HCEC 1CT (cell line): ENCODE measurements at regions not wholly inside any gene's neighbourhood (a gene's known extent, or its start where the extent isn't known, plus 50 kb on each side); places are given as distances from the start of the nearest gene placed in this dataset.

Experiments
- DNase-seq: peaks from one replicate; pipeline ENCODE4 v3.0.0-alpha.2; 2017

- no peak for DNase-seq
Observed at GRCh38 chr6:168736039-168736438, 295.1 kb downstream of the SMOC2 start.

GRCh38 chr6:168735268-168735949, 294.4 kb downstream of the SMOC2 start:
- no peak for DNase-seq

- no peak for DNase-seq
Observed at GRCh38 chr6:168734523-168734922, 293.5 kb downstream of the SMOC2 start.

GRCh38 chr6:168732676-168733075, 291.7 kb downstream of the SMOC2 start:
- no peak for DNase-seq

- no peak for DNase-seq
Observed at GRCh38 chr6:168730931-168731716, 290.1 kb downstream of the SMOC2 start.

GRCh38 chr6:168728056-168728455, 287.1 kb downstream of the SMOC2 start:
- no peak for DNase-seq

GRCh38 chr6:168726312-168726856, 285.4 kb downstream of the SMOC2 start:
- no peak for DNase-seq

- DNase-seq = no peak
Observed at GRCh38 chr6:168725802-168726201, 284.8 kb downstream of the SMOC2 start.

- DNase-seq = no peak
Observed at GRCh38 chr6:168724669-168725570, 283.9 kb downstream of the SMOC2 start.

GRCh38 chr6:168724033-168724432, 283.0 kb downstream of the SMOC2 start:
- no peak for DNase-seq

- no peak for DNase-seq
Observed at GRCh38 chr6:168722397-168722796, 281.4 kb downstream of the SMOC2 start.

- no peak for DNase-seq
Observed at GRCh38 chr6:168721571-168721970, 280.6 kb downstream of the SMOC2 start.

GRCh38 chr6:168719901-168720300, 278.9 kb downstream of the SMOC2 start:
- no peak for DNase-seq

GRCh38 chr6:168718821-168719475, 278.0 kb downstream of the SMOC2 start:
- no peak for DNase-seq
